Uterus (tissue), 2 donors: ENCODE measurements at regions not wholly inside any gene's neighbourhood (a gene's known extent, or its start where the extent isn't known, plus 50 kb on each side); places are given as distances from the start of the nearest gene placed in this dataset.

Source experiments
- CTCF ChIP-seq, 4 experiments: fragments of 200-600 bp in 2 of 4; fragments of 450-650 bp in 2 of 4; sonication (generic) in 2 of 4; IDR thresholded peaks; one replicate each; pipeline ENCODE4 v1.5.1; 2016 to 2019; ENCODE audit warnings: antibody characterized with exemption in 4 of 4, mild to moderate bottlenecking in 2 of 4, moderate library complexity in 1 of 4
- POLR2A ChIP-seq, 2 donors: fragments of 450-650 bp; IDR thresholded peaks; one replicate each; pipeline ENCODE4 v1.6.1; 2016; ENCODE audit warnings: antibody characterized with exemption in 2 of 2, mild to moderate bottlenecking in 1 of 2, moderate library complexity in 1 of 2

GRCh38 chr9:82499337-82499736 is 510.8 kb downstream of the SPATA31D1 start:
- no peak for TF ChIP-seq CTCF (IDR thresholded peaks at IDR 0.05)
- TF ChIP-seq POLR2A (IDR thresholded peaks at IDR 0.05) = no peak
